PFSK-1 (cell line): ENCODE measurements at regions not wholly inside any gene's neighbourhood (a gene's known extent, or its start where the extent isn't known, plus 50 kb on each side); places are given as distances from the start of the nearest gene placed in this dataset.

Experiments
- FOXP2 ChIP-seq: optimal IDR thresholded peaks from 2 replicates; pipeline ENCODE3; 2011; ENCODE audit warnings: borderline replicate concordance, control low read depth, inconsistent platforms; ENCODE audit not compliant: insufficient read depth; ENCODE audit errors: extremely low read length, extremely low read depth
- POLR2AphosphoS5 ChIP-seq: IDR thresholded peaks from 2 replicates; pipeline ENCODE4 v1.6.1; 2012; ENCODE audit warnings: low read depth, mild to moderate bottlenecking, control low read depth, low read length, moderate library complexity
- SIN3A ChIP-seq: IDR thresholded peaks from 2 replicates; pipeline ENCODE4 v1.6.1; 2012; ENCODE audit warnings: mild to moderate bottlenecking, low read length, moderate library complexity, borderline replicate concordance; ENCODE audit not compliant: insufficient read depth
- TAF1 ChIP-seq: IDR thresholded peaks from 2 replicates; pipeline ENCODE4 v1.6.1; 2012; ENCODE audit warnings: low read length, control low read depth, borderline replicate concordance; ENCODE audit not compliant: insufficient read depth
- TF ChIP-seq, protein P1 (sequence below), 2 experiments: IDR thresholded peaks; 2 replicates each; pipeline versions ENCODE4 v1.6.1 to v1.8.0; 2011 to 2012; ENCODE audit warnings: low read depth in 2 of 2, low read length in 2 of 2, control low read depth in 1 of 2, inconsistent platforms in 1 of 2, mild to moderate bottlenecking in 1 of 2, moderate library complexity in 1 of 2; ENCODE audit not compliant: insufficient read depth in 1 of 2

- no peak for TF ChIP-seq TAF1
- TF ChIP-seq SIN3A = no peak
- TF ChIP-seq POLR2AphosphoS5 = no peak
- no peak for TF ChIP-seq FOXP2
- TF ChIP-seq, protein P1, sequence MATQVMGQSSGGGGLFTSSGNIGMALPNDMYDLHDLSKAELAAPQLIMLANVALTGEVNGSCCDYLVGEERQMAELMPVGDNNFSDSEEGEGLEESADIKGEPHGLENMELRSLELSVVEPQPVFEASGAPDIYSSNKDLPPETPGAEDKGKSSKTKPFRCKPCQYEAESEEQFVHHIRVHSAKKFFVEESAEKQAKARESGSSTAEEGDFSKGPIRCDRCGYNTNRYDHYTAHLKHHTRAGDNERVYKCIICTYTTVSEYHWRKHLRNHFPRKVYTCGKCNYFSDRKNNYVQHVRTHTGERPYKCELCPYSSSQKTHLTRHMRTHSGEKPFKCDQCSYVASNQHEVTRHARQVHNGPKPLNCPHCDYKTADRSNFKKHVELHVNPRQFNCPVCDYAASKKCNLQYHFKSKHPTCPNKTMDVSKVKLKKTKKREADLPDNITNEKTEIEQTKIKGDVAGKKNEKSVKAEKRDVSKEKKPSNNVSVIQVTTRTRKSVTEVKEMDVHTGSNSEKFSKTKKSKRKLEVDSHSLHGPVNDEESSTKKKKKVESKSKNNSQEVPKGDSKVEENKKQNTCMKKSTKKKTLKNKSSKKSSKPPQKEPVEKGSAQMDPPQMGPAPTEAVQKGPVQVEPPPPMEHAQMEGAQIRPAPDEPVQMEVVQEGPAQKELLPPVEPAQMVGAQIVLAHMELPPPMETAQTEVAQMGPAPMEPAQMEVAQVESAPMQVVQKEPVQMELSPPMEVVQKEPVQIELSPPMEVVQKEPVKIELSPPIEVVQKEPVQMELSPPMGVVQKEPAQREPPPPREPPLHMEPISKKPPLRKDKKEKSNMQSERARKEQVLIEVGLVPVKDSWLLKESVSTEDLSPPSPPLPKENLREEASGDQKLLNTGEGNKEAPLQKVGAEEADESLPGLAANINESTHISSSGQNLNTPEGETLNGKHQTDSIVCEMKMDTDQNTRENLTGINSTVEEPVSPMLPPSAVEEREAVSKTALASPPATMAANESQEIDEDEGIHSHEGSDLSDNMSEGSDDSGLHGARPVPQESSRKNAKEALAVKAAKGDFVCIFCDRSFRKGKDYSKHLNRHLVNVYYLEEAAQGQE (IDR thresholded peaks at IDR 0.05; ENCODE audit: insufficient read depth in 1 of 2, low read depth in 2 of 2, low read length in 2 of 2) = no peak
Measured at GRCh38 chr5:30142432-30142831, 1051.1 kb upstream of the CDH6 start.

DNA sequence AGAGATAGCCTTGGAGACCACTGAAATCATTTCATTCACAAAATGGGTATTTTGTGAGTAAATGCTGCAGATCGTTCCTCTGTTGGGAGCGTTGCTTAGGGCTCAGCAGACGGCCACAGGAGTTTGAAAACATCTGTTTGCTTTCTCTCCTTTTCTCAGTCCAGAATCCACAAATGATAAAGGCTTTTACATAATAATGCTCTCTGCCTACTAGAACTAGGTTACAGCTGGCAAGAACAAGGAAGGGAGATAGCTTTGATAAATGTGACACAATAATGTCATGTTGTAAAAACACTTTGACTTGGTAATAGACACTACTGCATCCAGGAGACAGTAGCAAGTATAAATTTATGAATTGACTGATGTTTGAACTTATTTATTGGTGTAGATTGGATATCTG lies 1072.4 kb upstream of the CDH6 start:
- TF ChIP-seq, protein P1 (IDR thresholded peaks at IDR 0.05; ENCODE audit: insufficient read depth in 1 of 2, low read depth in 2 of 2, low read length in 2 of 2) = no peak
- TF ChIP-seq SIN3A (no peak), POLR2AphosphoS5 (no peak), FOXP2 (no peak)

DNA sequence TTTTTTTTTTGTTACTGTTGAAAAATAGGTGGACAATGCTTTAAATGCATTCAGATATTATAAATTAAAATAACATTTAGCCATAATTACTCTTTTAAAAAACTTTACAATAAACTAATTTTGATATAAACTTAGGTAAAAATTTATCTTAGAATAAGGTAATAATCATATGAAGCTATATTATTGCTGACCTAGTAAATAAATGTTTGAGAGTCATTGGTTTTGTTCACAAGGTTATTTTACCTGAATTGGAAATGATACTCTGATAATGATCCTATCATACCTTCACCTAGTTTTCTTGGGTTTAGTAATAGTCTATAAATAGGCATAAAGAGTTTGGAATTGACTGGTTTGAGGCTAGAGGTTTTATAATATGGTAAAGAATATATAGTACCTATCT lies 1076.4 kb upstream of the CDH6 start:
- no peak for TF ChIP-seq FOXP2
- TF ChIP-seq SIN3A = no peak
- no peak for TF ChIP-seq POLR2AphosphoS5
- TF ChIP-seq, protein P1 (IDR thresholded peaks at IDR 0.05; ENCODE audit: insufficient read depth in 1 of 2, low read depth in 2 of 2, low read length in 2 of 2) = no peak
- TF ChIP-seq TAF1 = no peak

DNA sequence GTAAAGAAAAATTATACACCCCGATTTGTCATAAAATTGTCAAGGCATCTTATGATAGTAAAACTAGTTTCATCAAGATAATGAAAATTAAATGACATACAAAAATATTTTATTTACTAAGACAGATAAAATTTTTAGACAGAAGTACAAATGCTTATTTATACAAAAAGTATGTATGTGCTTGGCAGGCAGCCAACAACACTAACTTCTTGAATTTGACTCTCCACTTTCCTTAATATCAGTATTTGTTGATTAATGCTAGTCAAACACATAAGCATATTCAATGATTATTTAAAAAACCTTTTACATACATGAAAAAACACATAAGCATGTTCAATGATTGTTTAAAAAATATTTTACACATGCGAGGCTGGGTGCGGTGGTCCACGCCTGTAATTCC lies 1079.9 kb upstream of the CDH6 start:
- TF ChIP-seq, protein P1 (IDR thresholded peaks at IDR 0.05; ENCODE audit: insufficient read depth in 1 of 2, low read depth in 2 of 2, low read length in 2 of 2) = no peak
- TF ChIP-seq POLR2AphosphoS5 (no peak), SIN3A (no peak), TAF1 (no peak), FOXP2 (no peak)

DNA sequence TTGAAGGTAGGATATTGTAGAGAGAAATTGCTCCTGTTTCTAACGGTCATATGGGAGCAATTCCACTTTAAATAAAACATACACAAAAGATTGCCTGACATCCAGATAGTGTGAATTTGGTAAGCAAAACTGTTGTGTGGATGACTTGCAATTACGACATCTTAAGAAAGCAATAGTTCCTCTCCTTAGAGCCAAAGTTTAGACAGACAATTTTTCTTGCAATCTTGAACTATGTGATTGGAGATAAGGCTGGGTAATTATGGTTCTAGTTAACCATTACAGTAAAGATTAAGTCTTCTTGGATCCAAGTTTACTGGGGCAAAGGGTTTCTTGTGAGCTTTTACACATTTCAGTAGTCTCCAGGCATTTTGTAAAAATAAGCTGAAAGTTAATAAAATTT lies 1080.6 kb upstream of the CDH6 start:
- TF ChIP-seq POLR2AphosphoS5 (no peak), FOXP2 (no peak), TAF1 (no peak), SIN3A (no peak)
- TF ChIP-seq, protein P1 (IDR thresholded peaks at IDR 0.05; ENCODE audit: insufficient read depth in 1 of 2, low read depth in 2 of 2, low read length in 2 of 2) = no peak
